Transverse colon (tissue), 4 donors: ENCODE measurements at regions not wholly inside any gene's neighbourhood (a gene's known extent, or its start where the extent isn't known, plus 50 kb on each side); places are given as distances from the start of the nearest gene placed in this dataset.

ENCODE experiments used
- DNase-seq: peaks from one replicate; pipeline ENCODE4 v3.0.0-alpha.2; 2019
- H3K27ac ChIP-seq, 4 donors: fragments of 200-600 bp; sonication (generic); 2 replicates each; pipeline ENCODE4 v1.5.1; 2016 to 2018; ENCODE audit warnings: inconsistent platforms in 4 of 4
- H3K27me3 ChIP-seq: fragments of 200-600 bp; sonication (generic); 2 replicates; pipeline ENCODE4 v1.5.1; 2017; ENCODE audit warnings: inconsistent platforms
- H3K36me3 ChIP-seq, 4 donors: fragments of 200-600 bp; sonication (generic); 2 replicates each; pipeline ENCODE4 v1.5.1; 2017 to 2019; ENCODE audit warnings: inconsistent platforms in 4 of 4
- H3K4me1 ChIP-seq, 4 donors: fragments of 200-600 bp; sonication (generic); 2 replicates each; pipeline ENCODE4 v1.5.1; 2017 to 2020; ENCODE audit warnings: inconsistent platforms in 4 of 4
- H3K4me3 ChIP-seq, 4 donors: fragments of 200-600 bp; sonication (generic); 1 replicate in 1 of 4; 2 replicates in 3 of 4; pipeline versions ENCODE4 v1.5.1 to v1.6.1; 2017 to 2019; ENCODE audit warnings: inconsistent platforms in 4 of 4
- H3K9me3 ChIP-seq, 2 donors: fragments of 200-600 bp; sonication (generic); 2 replicates each; pipeline ENCODE4 v1.5.1; 2017 to 2019; ENCODE audit warnings: inconsistent platforms in 2 of 2
- EP300 ChIP-seq: sonication (generic); formaldehyde crosslinking; IDR thresholded peaks from one replicate; pipeline ENCODE4 v1.6.1; 2017; ENCODE audit warnings: antibody characterized with exemption, low read depth
- POLR2A ChIP-seq: fragments of 450-650 bp; IDR thresholded peaks from one replicate; pipeline ENCODE4 v1.6.1; 2016; ENCODE audit warnings: antibody characterized with exemption, mild to moderate bottlenecking, moderate library complexity
- POLR2AphosphoS5 ChIP-seq, 3 donors: sonication (generic); formaldehyde crosslinking; IDR thresholded peaks; one replicate each; pipeline ENCODE4 v1.6.1; 2016; ENCODE audit warnings: antibody characterized with exemption in 3 of 3
- WGBS, 2 donors: methylation state at CpG; one replicate each; pipeline ENCODE4 v1.1.5; 2018; ENCODE audit warnings: low coverage in 1 of 2; 5-methylcytosine and 5-hydroxymethylcytosine counted together
- in situ Hi-C, 4 donors: fragments of 200-750 bp; cut with MboI; loops; one replicate each; pipeline versions ENCODE4 v1.15.0 to v1.15.1; 2017; ENCODE audit warnings: low sequenced_read_pairs in 3 of 4, low pct_ligation_motif_present in 1 of 4, low pct_unique_long_range_greater_than_20kb in 1 of 4
- intact Hi-C: fragments of 100-400 bp; cut with DNase I; formaldehyde crosslinking; loops from one replicate; pipeline ENCODE4 v1.15.1; 2023; ENCODE audit warnings: low total_unique reads
- TF ChIP-seq, protein P1 (sequence below), 5 experiments: fragments of 200-600 bp in 3 of 5; fragments of 450-650 bp in 2 of 5; sonication (generic) in 3 of 5; IDR thresholded peaks; 1 replicate in 2 of 5; 2 replicates in 3 of 5; pipeline ENCODE4 v1.5.1; 2016 to 2017; ENCODE audit warnings: antibody characterized with exemption in 5 of 5, inconsistent platforms in 3 of 5, mild to moderate bottlenecking in 2 of 5, moderate library complexity in 1 of 5

DNA sequence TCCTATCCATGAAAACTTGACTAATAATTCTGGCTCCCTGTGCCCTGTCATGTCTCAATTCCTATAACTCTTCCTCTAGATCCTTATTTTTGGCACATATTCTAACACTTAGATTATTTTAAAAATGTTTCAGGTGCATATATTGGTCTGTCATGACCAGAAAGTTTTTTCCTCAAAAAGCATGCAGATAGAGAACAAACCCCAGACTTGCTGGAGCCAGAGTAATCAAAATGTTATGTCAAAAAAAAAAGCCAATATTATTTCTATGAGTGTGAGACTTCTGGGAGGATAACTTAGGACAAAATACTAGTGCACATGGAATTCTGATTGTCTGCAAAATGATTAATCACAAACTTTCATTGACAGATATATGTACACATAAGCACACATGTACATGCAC, 135.1 kb upstream of the MROH9 start:
- Histone ChIP-seq H3K4me3 (no peak overlapping the region), H3K4me1 (no peaks in the 10 kb centered on the region), H3K36me3 (no peaks in the 10 kb centered on the region), H3K27me3 (no peaks in the 10 kb centered on the region), H3K9me3 (no peaks in the 10 kb centered on the region), H3K27ac (no peak overlapping the region)
- in situ Hi-C loops: no loop called here
- TF ChIP-seq, protein P1, sequence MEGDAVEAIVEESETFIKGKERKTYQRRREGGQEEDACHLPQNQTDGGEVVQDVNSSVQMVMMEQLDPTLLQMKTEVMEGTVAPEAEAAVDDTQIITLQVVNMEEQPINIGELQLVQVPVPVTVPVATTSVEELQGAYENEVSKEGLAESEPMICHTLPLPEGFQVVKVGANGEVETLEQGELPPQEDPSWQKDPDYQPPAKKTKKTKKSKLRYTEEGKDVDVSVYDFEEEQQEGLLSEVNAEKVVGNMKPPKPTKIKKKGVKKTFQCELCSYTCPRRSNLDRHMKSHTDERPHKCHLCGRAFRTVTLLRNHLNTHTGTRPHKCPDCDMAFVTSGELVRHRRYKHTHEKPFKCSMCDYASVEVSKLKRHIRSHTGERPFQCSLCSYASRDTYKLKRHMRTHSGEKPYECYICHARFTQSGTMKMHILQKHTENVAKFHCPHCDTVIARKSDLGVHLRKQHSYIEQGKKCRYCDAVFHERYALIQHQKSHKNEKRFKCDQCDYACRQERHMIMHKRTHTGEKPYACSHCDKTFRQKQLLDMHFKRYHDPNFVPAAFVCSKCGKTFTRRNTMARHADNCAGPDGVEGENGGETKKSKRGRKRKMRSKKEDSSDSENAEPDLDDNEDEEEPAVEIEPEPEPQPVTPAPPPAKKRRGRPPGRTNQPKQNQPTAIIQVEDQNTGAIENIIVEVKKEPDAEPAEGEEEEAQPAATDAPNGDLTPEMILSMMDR (IDR thresholded peaks at IDR 0.05): no peak
- TF ChIP-seq EP300 (no peak), POLR2AphosphoS5 (IDR thresholded peaks at IDR 0.05) (no peak), POLR2A (no peak)
- no peak for DNase-seq
- intact Hi-C loops: no loop called here

DNA sequence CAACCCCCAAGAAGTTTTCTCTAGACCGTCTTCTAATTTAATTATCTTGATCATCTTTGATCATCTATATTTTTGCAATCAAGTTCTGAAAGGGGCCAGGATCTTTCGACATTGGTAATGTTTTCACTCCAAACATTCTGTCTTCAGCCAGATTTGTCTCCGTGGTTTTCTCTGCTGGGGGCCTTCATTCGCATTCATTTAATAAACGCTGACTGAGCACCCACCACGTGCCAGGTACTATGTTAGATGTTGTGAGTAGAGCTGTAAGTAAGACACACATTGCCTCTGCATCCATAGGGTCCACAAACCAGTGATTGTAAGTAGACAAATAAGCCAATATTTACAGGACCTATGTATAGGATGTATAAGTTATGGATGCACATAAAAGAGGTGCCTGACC, 134.5 kb upstream of the MROH9 start:
- intact Hi-C loops: no loop called here
- H3K4me3 ChIP-seq: no peak overlapping the region
- WGBS, 2 donors: 64 to 84% methylated on average over 6 of the region's 6 CpGs
- H3K9me3 ChIP-seq: no peaks in the 10 kb centered on the region
- no peaks in the 10 kb centered on the region for H3K27me3 ChIP-seq
- TF ChIP-seq, protein P1 (IDR thresholded peaks at IDR 0.05): no peak
- TF ChIP-seq EP300: no peak
- no peak for TF ChIP-seq POLR2A
- TF ChIP-seq POLR2AphosphoS5 (IDR thresholded peaks at IDR 0.05): no peak
- no peak for DNase-seq
- H3K36me3 ChIP-seq: no peaks in the 10 kb centered on the region
- in situ Hi-C loops: no loop called here
- H3K27ac ChIP-seq: no peak overlapping the region
- no peaks in the 10 kb centered on the region for H3K4me1 ChIP-seq

DNA sequence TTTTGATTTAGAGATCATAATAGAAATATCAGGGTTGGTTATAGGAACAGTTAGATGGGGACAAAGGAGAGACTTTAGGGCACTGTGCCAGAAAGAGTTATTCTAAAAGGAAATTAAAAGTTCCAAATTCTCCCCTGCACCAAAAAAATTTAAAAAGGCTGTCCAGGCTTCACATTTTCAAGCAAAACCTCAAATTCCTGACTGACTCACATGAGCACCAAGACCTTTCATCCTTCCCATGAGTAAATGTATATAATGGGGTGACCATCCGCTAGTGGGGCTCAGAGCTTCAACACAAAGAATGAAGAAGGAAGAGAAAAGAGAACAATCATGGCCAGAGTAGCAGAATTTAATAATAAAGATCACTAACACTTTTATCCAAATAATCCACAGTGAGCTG, 131.6 kb upstream of the MROH9 start:
- Histone ChIP-seq H3K9me3 (no peaks in the 10 kb centered on the region), H3K4me1 (no peaks in the 10 kb centered on the region), H3K36me3 (no peaks in the 10 kb centered on the region), H3K27ac (no peak overlapping the region), H3K4me3 (no peak overlapping the region), H3K27me3 (no peaks in the 10 kb centered on the region)
- intact Hi-C loops (no loop called here), in situ Hi-C loops (no loop called here)
- no peak for TF ChIP-seq EP300
- TF ChIP-seq POLR2AphosphoS5 (IDR thresholded peaks at IDR 0.05): no peak
- TF ChIP-seq, protein P1 (IDR thresholded peaks at IDR 0.05): no peak
- no peak for TF ChIP-seq POLR2A
- 85% methylated on average over 1 of the region's 1 CpG; no CpG with 5 or more reads in 1 of the 2 donors for WGBS, 2 donors
- no peak for DNase-seq

DNA sequence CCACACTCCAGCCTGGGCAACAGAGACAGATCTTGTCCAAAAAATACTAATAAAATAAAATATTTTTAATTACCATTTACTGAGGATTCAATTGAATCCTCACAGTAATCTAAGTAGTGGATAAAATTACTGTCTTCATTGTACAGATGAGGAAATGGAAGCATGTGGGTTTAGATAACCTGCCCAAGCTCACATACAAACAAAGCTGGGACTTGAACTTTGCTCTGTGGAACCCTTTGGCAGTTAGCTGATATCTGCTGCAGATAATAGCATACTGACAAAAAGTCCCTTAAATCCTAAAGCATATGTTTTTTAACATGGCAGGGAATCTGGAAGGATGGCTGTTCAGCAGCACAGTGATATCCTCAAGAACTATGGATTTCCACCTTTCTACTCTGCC, 130.9 kb upstream of the MROH9 start:
- Histone ChIP-seq H3K36me3 (no peaks in the 10 kb centered on the region), H3K4me3 (no peak overlapping the region), H3K9me3 (no peaks in the 10 kb centered on the region), H3K27me3 (no peaks in the 10 kb centered on the region), H3K4me1 (no peaks in the 10 kb centered on the region), H3K27ac (no peak overlapping the region)
- no peak for TF ChIP-seq POLR2AphosphoS5 (IDR thresholded peaks at IDR 0.05)
- TF ChIP-seq EP300: no peak
- TF ChIP-seq, protein P1 (IDR thresholded peaks at IDR 0.05): no peak
- TF ChIP-seq POLR2A: no peak
- intact Hi-C loops (no loop called here), in situ Hi-C loops (no loop called here)
- DNase-seq: no peak
